ENCODE measurements at regions not wholly inside any gene's neighbourhood (a gene's known extent, or its start where the extent isn't known, plus 50 kb on each side); places are given as distances from the start of the nearest gene placed in this dataset.
A peak's percentile ranks its signal among the peaks of the same experiment; 100 is the strongest.
"Not testable (repeated sequence)": the region's sequence is repeated elsewhere in the genome, so short reads cannot be mapped to it uniquely, and the experiment has no call there.

- Histone ChIP-seq H3K36me3 (ENCODE audit: control insufficient read depth, insufficient read depth, low read length) (no peaks in the 10 kb centered on the region), H3K4me1 (ENCODE audit: control insufficient read depth, insufficient read depth, low read length, poor library complexity, severe bottlenecking) (no peaks in the 10 kb centered on the region), H3K27me3 (ENCODE audit: control insufficient read depth, insufficient read depth, low read length) (no peaks in the 10 kb centered on the region), H3K27ac (ENCODE audit: insufficient read depth, low read length, poor library complexity, severe bottlenecking) (no peak overlapping the region), H3K4me3 (ENCODE audit: low read depth, low read length) (no peak overlapping the region), H3K9me3 (ENCODE audit: control insufficient read depth in 2 of 2, low read length in 2 of 2) (no peaks in the 10 kb centered on the region)
- DNase-seq: no peak
- no peak overlapping the region for H3K4me3 Mint-ChIP-seq
- H3K36me3 Mint-ChIP-seq: no peaks in the 10 kb centered on the region
- peaks cover 7% of the 10 kb centered on the region for H3K27me3 Mint-ChIP-seq
- H3K9me3 Mint-ChIP-seq: peaks cover 0 to 7% (median 0%) of the 10 kb centered on the region in 7 donors
- no peak overlapping the region for H3K27ac Mint-ChIP-seq
- H3K4me1 Mint-ChIP-seq: no peaks in the 10 kb centered on the region
- no peak for ATAC-seq (ENCODE audit: low read depth in 2 of 2)
Measured at GRCh38 chr5:130923543-130924124, 241.4 kb downstream of the HINT1 start.

GRCh38 chr5:130912088-130912487 is 253.0 kb downstream of the HINT1 start:
- ATAC-seq (ENCODE audit: low read depth in 2 of 2) (no peak), DNase-seq (no peak)
- Mint-ChIP-seq H3K4me1 (no peaks in the 10 kb centered on the region), H3K27ac (no peak overlapping the region), H3K9me3 (peaks cover 0 to 14% (median 7%) of the 10 kb centered on the region in 7 donors), H3K4me3 (no peak overlapping the region), H3K36me3 (no peaks in the 10 kb centered on the region), H3K27me3 (peaks cover 20% of the 10 kb centered on the region)
- Histone ChIP-seq H3K27ac (ENCODE audit: insufficient read depth, low read length, poor library complexity, severe bottlenecking) (no peak overlapping the region), H3K36me3 (ENCODE audit: control insufficient read depth, insufficient read depth, low read length) (no peaks in the 10 kb centered on the region), H3K4me3 (ENCODE audit: low read depth, low read length) (no peak overlapping the region), H3K27me3 (ENCODE audit: control insufficient read depth, insufficient read depth, low read length) (peaks cover 2% of the 10 kb centered on the region), H3K9me3 (ENCODE audit: control insufficient read depth in 2 of 2, low read length in 2 of 2) (no peaks in the 10 kb centered on the region), H3K4me1 (ENCODE audit: control insufficient read depth, insufficient read depth, low read length, poor library complexity, severe bottlenecking) (no peaks in the 10 kb centered on the region)

- Histone ChIP-seq H3K4me3 (ENCODE audit: low read depth, low read length) (no peak overlapping the region), H3K36me3 (ENCODE audit: control insufficient read depth, insufficient read depth, low read length) (no peaks in the 10 kb centered on the region), H3K9me3 (ENCODE audit: control insufficient read depth in 2 of 2, low read length in 2 of 2) (no peaks in the 10 kb centered on the region), H3K27ac (ENCODE audit: insufficient read depth, low read length, poor library complexity, severe bottlenecking) (no peak overlapping the region), H3K4me1 (ENCODE audit: control insufficient read depth, insufficient read depth, low read length, poor library complexity, severe bottlenecking) (no peaks in the 10 kb centered on the region), H3K27me3 (ENCODE audit: control insufficient read depth, insufficient read depth, low read length) (peaks cover 2% of the 10 kb centered on the region)
- Mint-ChIP-seq H3K4me1 (no peaks in the 10 kb centered on the region), H3K27me3 (peaks cover 14% of the 10 kb centered on the region), H3K27ac (no peak overlapping the region), H3K4me3 (no peak overlapping the region), H3K9me3 (peaks cover 4 to 20% (median 7%) of the 10 kb centered on the region in 7 donors), H3K36me3 (no peaks in the 10 kb centered on the region)
- DNase-seq (no peak), ATAC-seq (ENCODE audit: low read depth in 2 of 2) (no peak)
Measured at GRCh38 chr5:130908186-130908585, 256.9 kb downstream of the HINT1 start.

- H3K4me3 ChIP-seq (ENCODE audit: low read depth, low read length); H3K4me1 Mint-ChIP-seq; H3K4me3 Mint-ChIP-seq; DNase-seq; H3K4me1 ChIP-seq (ENCODE audit: control insufficient read depth, insufficient read depth, low read length, poor library complexity, severe bottlenecking); ATAC-seq (ENCODE audit: low read depth in 2 of 2); H3K27me3 ChIP-seq (ENCODE audit: control insufficient read depth, insufficient read depth, low read length); H3K27ac Mint-ChIP-seq; H3K27me3 Mint-ChIP-seq; H3K9me3 ChIP-seq (ENCODE audit: control insufficient read depth in 2 of 2, low read length in 2 of 2); H3K36me3 Mint-ChIP-seq; H3K27ac ChIP-seq (ENCODE audit: insufficient read depth, low read length, poor library complexity, severe bottlenecking); H3K36me3 ChIP-seq (ENCODE audit: control insufficient read depth, insufficient read depth, low read length): not testable (repeated sequence)
- H3K9me3 Mint-ChIP-seq: peaks cover 0 to 22% (median 4%) of the 10 kb centered on the region in 7 donors
Measured at GRCh38 chr5:130897537-130898195, 267.4 kb downstream of the HINT1 start.

GRCh38 chr5:130897181-130897536 is 267.9 kb downstream of the HINT1 start:
- H3K36me3 Mint-ChIP-seq: not testable (repeated sequence)

GRCh38 chr5:130896636-130897035 is 268.4 kb downstream of the HINT1 start:
- no peak for ATAC-seq (ENCODE audit: low read depth in 2 of 2)
- Histone ChIP-seq H3K27me3 (ENCODE audit: control insufficient read depth, insufficient read depth, low read length) (peaks cover 6% of the 10 kb centered on the region), H3K4me1 (ENCODE audit: control insufficient read depth, insufficient read depth, low read length, poor library complexity, severe bottlenecking) (no peaks in the 10 kb centered on the region), H3K4me3 (ENCODE audit: low read depth, low read length) (no peak overlapping the region), H3K36me3 (ENCODE audit: control insufficient read depth, insufficient read depth, low read length) (no peaks in the 10 kb centered on the region), H3K9me3 (ENCODE audit: control insufficient read depth in 2 of 2, low read length in 2 of 2) (no peaks in the 10 kb centered on the region), H3K27ac (ENCODE audit: insufficient read depth, low read length, poor library complexity, severe bottlenecking) (no peak overlapping the region)
- Mint-ChIP-seq H3K27me3 (no peaks in the 10 kb centered on the region), H3K4me1 (no peaks in the 10 kb centered on the region), H3K4me3 (no peak overlapping the region), H3K27ac (no peak overlapping the region), H3K36me3 (no peaks in the 10 kb centered on the region), H3K9me3 (peaks cover 0 to 13% (median 4%) of the 10 kb centered on the region in 7 donors)
- no peak for DNase-seq

More at GRCh38 chr5:130897181-130897536, 267.9 kb downstream of the HINT1 start:
- not testable (repeated sequence) for H3K36me3 ChIP-seq (ENCODE audit: control insufficient read depth, insufficient read depth, low read length); H3K9me3 ChIP-seq (ENCODE audit: control insufficient read depth in 2 of 2, low read length in 2 of 2); ATAC-seq (ENCODE audit: low read depth in 2 of 2); DNase-seq; H3K4me1 ChIP-seq (ENCODE audit: control insufficient read depth, insufficient read depth, low read length, poor library complexity, severe bottlenecking); H3K27me3 ChIP-seq (ENCODE audit: control insufficient read depth, insufficient read depth, low read length); H3K27me3 Mint-ChIP-seq; H3K27ac ChIP-seq (ENCODE audit: insufficient read depth, low read length, poor library complexity, severe bottlenecking); H3K4me1 Mint-ChIP-seq; H3K4me3 ChIP-seq (ENCODE audit: low read depth, low read length); H3K27ac Mint-ChIP-seq
- peaks cover 0 to 17% (median 4%) of the 10 kb centered on the region in 7 donors for H3K9me3 Mint-ChIP-seq
- H3K4me3 Mint-ChIP-seq: peak overlapping the region in 1 of 4 donors; percentile 79

- no peaks in the 10 kb centered on the region for H3K9me3 ChIP-seq (ENCODE audit: control insufficient read depth in 2 of 2, low read length in 2 of 2)
- no peak overlapping the region for H3K4me3 ChIP-seq (ENCODE audit: low read depth, low read length)
- H3K36me3 Mint-ChIP-seq: no peaks in the 10 kb centered on the region
- H3K36me3 ChIP-seq (ENCODE audit: control insufficient read depth, insufficient read depth, low read length): no peaks in the 10 kb centered on the region
- no peak for ATAC-seq (ENCODE audit: low read depth in 2 of 2)
- no peak overlapping the region for H3K27ac Mint-ChIP-seq
- peaks cover 15% of the 10 kb centered on the region for H3K27me3 ChIP-seq (ENCODE audit: control insufficient read depth, insufficient read depth, low read length)
- no peak for DNase-seq
- H3K4me1 Mint-ChIP-seq: no peaks in the 10 kb centered on the region
- H3K4me1 ChIP-seq (ENCODE audit: control insufficient read depth, insufficient read depth, low read length, poor library complexity, severe bottlenecking): no peaks in the 10 kb centered on the region
- peaks cover 0 to 11% (median 4%) of the 10 kb centered on the region in 7 donors for H3K9me3 Mint-ChIP-seq
- no peak overlapping the region for H3K4me3 Mint-ChIP-seq
- H3K27me3 Mint-ChIP-seq: peaks cover 5% of the 10 kb centered on the region
- H3K27ac ChIP-seq (ENCODE audit: insufficient read depth, low read length, poor library complexity, severe bottlenecking): no peak overlapping the region
Measured at GRCh38 chr5:130893006-130893405, 272.1 kb downstream of the HINT1 start.

- Mint-ChIP-seq H3K36me3 (no peaks in the 10 kb centered on the region), H3K4me3 (no peak overlapping the region), H3K9me3 (peaks cover 0 to 9% (median 2%) of the 10 kb centered on the region in 7 donors), H3K27me3 (peaks cover 17% of the 10 kb centered on the region), H3K4me1 (peaks cover 0 to 4% (median 1%) of the 10 kb centered on the region in 4 donors), H3K27ac (no peak overlapping the region)
- no peaks in the 10 kb centered on the region for H3K36me3 ChIP-seq (ENCODE audit: control insufficient read depth, insufficient read depth, low read length)
- peaks cover 15% of the 10 kb centered on the region for H3K27me3 ChIP-seq (ENCODE audit: control insufficient read depth, insufficient read depth, low read length)
- no peak overlapping the region for H3K27ac ChIP-seq (ENCODE audit: insufficient read depth, low read length, poor library complexity, severe bottlenecking)
- no peak for DNase-seq
- H3K4me3 ChIP-seq (ENCODE audit: low read depth, low read length): no peak overlapping the region
- ATAC-seq (ENCODE audit: low read depth in 2 of 2): no peak
- no peaks in the 10 kb centered on the region for H3K9me3 ChIP-seq (ENCODE audit: control insufficient read depth in 2 of 2, low read length in 2 of 2)
- no peaks in the 10 kb centered on the region for H3K4me1 ChIP-seq (ENCODE audit: control insufficient read depth, insufficient read depth, low read length, poor library complexity, severe bottlenecking)
Measured at GRCh38 chr5:130890610-130891009, 274.4 kb downstream of the HINT1 start.
